ENCODE measurements at regions not wholly inside any gene's neighbourhood (a gene's known extent, or its start where the extent isn't known, plus 50 kb on each side); places are given as distances from the start of the nearest gene placed in this dataset.
"Not testable (repeated sequence)": the region's sequence is repeated elsewhere in the genome, so short reads cannot be mapped to it uniquely, and the experiment has no call there.

- H3K27me3 ChIP-seq = no peaks in the 10 kb centered on the region
- H3K4me2 ChIP-seq = no peak overlapping the region
- no peaks in the 10 kb centered on the region for H3K4me1 ChIP-seq (ENCODE audit: insufficient read depth)
- H3K4me3 ChIP-seq = no peak overlapping the region
- WGBS (ENCODE audit: low lambda C conversion rate, missing lambda C conversion rate) = 68% methylated on average over 1 of the region's 1 CpG
- no peak overlapping the region for H3K27ac ChIP-seq
- H3K9me3 ChIP-seq (ENCODE audit: low read depth) = no peaks in the 10 kb centered on the region
- H3K9me2 ChIP-seq (replicated peaks; ENCODE audit: insufficient read depth) = no peaks in the 10 kb centered on the region
- no peak for DNase-seq (ENCODE audit: low spot score)
- no peaks in the 10 kb centered on the region for H3K79me2 ChIP-seq
- no peaks in the 10 kb centered on the region for H3K36me3 ChIP-seq (replicated peaks; ENCODE audit: insufficient read depth, low read depth)
- TF ChIP-seq EZH2 (IDR thresholded peaks at IDR 0.05; ENCODE audit: borderline replicate concordance) (no peak), EZH2phosphoT487 (IDR thresholded peaks at IDR 0.05; ENCODE audit: low read depth, severe bottlenecking, unreplicated experiment) (no peak), CTCF (IDR thresholded peaks at IDR 0.05; ENCODE audit: poor library complexity) (no peak)
- no peaks in the 10 kb centered on the region for H4K20me1 ChIP-seq (ENCODE audit: insufficient read depth, poor library complexity, severe bottlenecking)
- no peak overlapping the region for H2AFZ ChIP-seq
These were observed 632.6 kb upstream of the COX7C start for GRCh38 chr5:85985167-85985566.

GRCh38 chr5:85990998-85991397, 626.7 kb upstream of the COX7C start:
- Histone ChIP-seq H3K36me3 (replicated peaks; ENCODE audit: insufficient read depth, low read depth) (no peaks in the 10 kb centered on the region), H4K20me1 (ENCODE audit: insufficient read depth, poor library complexity, severe bottlenecking) (no peaks in the 10 kb centered on the region), H3K27me3 (no peaks in the 10 kb centered on the region), H3K4me1 (ENCODE audit: insufficient read depth) (no peaks in the 10 kb centered on the region), H3K9me2 (replicated peaks; ENCODE audit: insufficient read depth) (no peaks in the 10 kb centered on the region), H3K79me2 (no peaks in the 10 kb centered on the region), H3K4me2 (no peak overlapping the region), H3K9me3 (ENCODE audit: low read depth) (no peaks in the 10 kb centered on the region), H3K27ac (no peak overlapping the region), H2AFZ (no peak overlapping the region), H3K4me3 (no peak overlapping the region)
- TF ChIP-seq CTCF (IDR thresholded peaks at IDR 0.05; ENCODE audit: poor library complexity) (no peak), EZH2 (IDR thresholded peaks at IDR 0.05; ENCODE audit: borderline replicate concordance) (no peak), EZH2phosphoT487 (IDR thresholded peaks at IDR 0.05; ENCODE audit: low read depth, severe bottlenecking, unreplicated experiment) (no peak)
- DNase-seq (ENCODE audit: low spot score) = no peak
- 92% methylated on average over 2 of the region's 2 CpGs for WGBS (ENCODE audit: low lambda C conversion rate, missing lambda C conversion rate)

GRCh38 chr5:85994653-85995052, 623.1 kb upstream of the COX7C start:
- H3K79me2 ChIP-seq; H3K27ac ChIP-seq; H3K4me2 ChIP-seq; H4K20me1 ChIP-seq (ENCODE audit: insufficient read depth, poor library complexity, severe bottlenecking); H2AFZ ChIP-seq; H3K4me3 ChIP-seq; H3K4me1 ChIP-seq (ENCODE audit: insufficient read depth); H3K9me2 ChIP-seq (replicated peaks; ENCODE audit: insufficient read depth); DNase-seq (ENCODE audit: low spot score); H3K9me3 ChIP-seq (ENCODE audit: low read depth); H3K27me3 ChIP-seq; H3K36me3 ChIP-seq (replicated peaks; ENCODE audit: insufficient read depth, low read depth): not testable (repeated sequence)
- 88% methylated on average over 3 of the region's 3 CpGs for WGBS (ENCODE audit: low lambda C conversion rate, missing lambda C conversion rate)

GRCh38 chr5:85998656-85999055, 619.1 kb upstream of the COX7C start:
- Histone ChIP-seq H3K79me2 (no peaks in the 10 kb centered on the region), H3K27ac (no peak overlapping the region), H3K9me3 (ENCODE audit: low read depth) (no peaks in the 10 kb centered on the region), H3K4me1 (ENCODE audit: insufficient read depth) (no peaks in the 10 kb centered on the region), H3K27me3 (no peaks in the 10 kb centered on the region), H2AFZ (no peak overlapping the region), H3K36me3 (replicated peaks; ENCODE audit: insufficient read depth, low read depth) (no peaks in the 10 kb centered on the region), H4K20me1 (ENCODE audit: insufficient read depth, poor library complexity, severe bottlenecking) (no peaks in the 10 kb centered on the region), H3K4me2 (no peak overlapping the region), H3K9me2 (replicated peaks; ENCODE audit: insufficient read depth) (no peaks in the 10 kb centered on the region), H3K4me3 (no peak overlapping the region)
- 41% methylated on average over 2 of the region's 2 CpGs for WGBS (ENCODE audit: low lambda C conversion rate, missing lambda C conversion rate)
- TF ChIP-seq CTCF (IDR thresholded peaks at IDR 0.05; ENCODE audit: poor library complexity) (no peak), EZH2 (IDR thresholded peaks at IDR 0.05; ENCODE audit: borderline replicate concordance) (no peak), EZH2phosphoT487 (IDR thresholded peaks at IDR 0.05; ENCODE audit: low read depth, severe bottlenecking, unreplicated experiment) (no peak)
- DNase-seq (ENCODE audit: low spot score) = no peak
